Sigmoid colon (tissue), 6 donors: ENCODE measurements at regions not wholly inside any gene's neighbourhood (a gene's known extent, or its start where the extent isn't known, plus 50 kb on each side); places are given as distances from the start of the nearest gene placed in this dataset.
"Not testable (repeated sequence)": the region's sequence is repeated elsewhere in the genome, so short reads cannot be mapped to it uniquely, and the experiment has no call there.

Experiments used
- DNase-seq: peaks from one replicate; pipeline ENCODE4 v3.0.0-alpha.2; 2019
- H3K27ac ChIP-seq, 4 donors: fragments of 200-600 bp; sonication (generic); one replicate each; pipeline ENCODE4 v1.5.1; 2016 to 2019; ENCODE audit warnings: mild to moderate bottlenecking in 1 of 4
- H3K27me3 ChIP-seq, 3 donors: fragments of 200-600 bp; sonication (generic); one replicate each; pipeline ENCODE4 v1.5.1; 2019; ENCODE audit warnings: mild to moderate bottlenecking in 1 of 3
- H3K36me3 ChIP-seq, 4 donors: fragments of 200-600 bp; sonication (generic); one replicate each; pipeline ENCODE4 v1.5.1; 2016 to 2019
- H3K4me1 ChIP-seq, 4 donors: fragments of 200-600 bp; sonication (generic); one replicate each; pipeline ENCODE4 v1.5.1; 2017 to 2019
- H3K4me3 ChIP-seq, 4 donors: fragments of 200-600 bp; sonication (generic); one replicate each; pipeline ENCODE4 v1.5.1; 2017 to 2019; ENCODE audit warnings: mild to moderate bottlenecking in 2 of 4, moderate library complexity in 1 of 4
- H3K9me3 ChIP-seq, 4 donors: fragments of 200-600 bp in 3 of 4; sonication (generic) in 3 of 4; one replicate each; pipeline versions ENCODE4 v1.5.1 to v1.6.1; 2013 to 2019
- CTCF ChIP-seq, 4 experiments: fragments of 450-650 bp in 3 of 4; fragments of 200-600 bp in 1 of 4; IDR thresholded peaks; one replicate each; pipeline ENCODE4 v1.5.1; 2016 to 2019; ENCODE audit warnings: antibody characterized with exemption in 4 of 4, mild to moderate bottlenecking in 3 of 4, moderate library complexity in 2 of 4
- EP300 ChIP-seq, 4 donors: sonication (generic); formaldehyde crosslinking; IDR thresholded peaks; one replicate each; pipeline ENCODE4 v1.6.1; 2017; ENCODE audit warnings: antibody characterized with exemption in 4 of 4
- POLR2A ChIP-seq, 2 donors: fragments of 450-650 bp; IDR thresholded peaks; one replicate each; pipeline ENCODE4 v1.6.1; 2016; ENCODE audit warnings: antibody characterized with exemption in 2 of 2, mild to moderate bottlenecking in 2 of 2, moderate library complexity in 2 of 2
- POLR2AphosphoS5 ChIP-seq, 4 donors: sonication (generic); formaldehyde crosslinking; IDR thresholded peaks; one replicate each; pipeline ENCODE4 v1.6.1; 2017; ENCODE audit warnings: antibody characterized with exemption in 4 of 4
- WGBS, 2 donors: extraction: QIAGEN DNeasy Blood & Tissue Kit; methylation state at CpG; one replicate each; pipeline ENCODE4 v1.1.7; 2013; 5-methylcytosine and 5-hydroxymethylcytosine counted together
- intact Hi-C: fragments of 100-400 bp; cut with DNase I; formaldehyde crosslinking; loops from one replicate; pipeline ENCODE4 v1.15.1; 2023
- small RNA-seq, 3 donors: library from RNA; depleted of rRNA; stranded (forward); fragments of <200 nt; gene quantifications; one replicate each; pipeline ENCODE3, GENCODE V24; 2016
- donor health status: healthy with polysubstance abuse.
- donor health status: healthy.

GRCh38 chr15:75770131-75770530 is 57.5 kb upstream of the CSPG4 start:
- intact Hi-C loops: no loop called here
- 80 to 82% methylated on average over 3 of the region's 3 CpGs for WGBS, 2 donors
- Histone ChIP-seq H3K4me1 (no peaks in the 10 kb centered on the region), H3K4me3 (no peak overlapping the region), H3K9me3 (no peaks in the 10 kb centered on the region), H3K27me3 (no peaks in the 10 kb centered on the region), H3K36me3 (no peaks in the 10 kb centered on the region), H3K27ac (no peak overlapping the region)
- TF ChIP-seq POLR2AphosphoS5 (IDR thresholded peaks at IDR 0.05) (no peak), POLR2A (IDR thresholded peaks at IDR 0.05) (no peak)
- DNase-seq: no peak

GRCh38 chr15:75768526-75768925 is 55.9 kb upstream of the CSPG4 start:
- H3K4me1 ChIP-seq, H3K36me3 ChIP-seq, DNase-seq, intact Hi-C loops, H3K4me3 ChIP-seq, H3K9me3 ChIP-seq, H3K27me3 ChIP-seq, H3K27ac ChIP-seq: not testable (repeated sequence)
- WGBS, 2 donors: 88 to 92% methylated on average over 3 of the region's 3 CpGs

- intact Hi-C loops, H3K36me3 ChIP-seq, H3K4me3 ChIP-seq, H3K9me3 ChIP-seq, H3K27ac ChIP-seq, DNase-seq, H3K27me3 ChIP-seq, H3K4me1 ChIP-seq: not testable (repeated sequence)
- 91 to 94% methylated on average over 13 of the region's 13 CpGs for WGBS, 2 donors
Measured at GRCh38 chr15:75765551-75766305, 53.1 kb upstream of the CSPG4 start.

- intact Hi-C loops, DNase-seq, H3K4me1 ChIP-seq, H3K27ac ChIP-seq, H3K9me3 ChIP-seq, H3K4me3 ChIP-seq, H3K27me3 ChIP-seq, H3K36me3 ChIP-seq: not testable (repeated sequence)
- 90% methylated on average over 5 of the region's 5 CpGs for WGBS, 2 donors
Measured at GRCh38 chr15:75764845-75765550, 52.4 kb upstream of the CSPG4 start.

GRCh38 chr15:75763635-75764600 is 51.3 kb upstream of the CSPG4 start:
- H3K4me3 ChIP-seq, H3K36me3 ChIP-seq, H3K27me3 ChIP-seq, H3K27ac ChIP-seq, H3K9me3 ChIP-seq, DNase-seq, H3K4me1 ChIP-seq, intact Hi-C loops: not testable (repeated sequence)
- WGBS, 2 donors: 91 to 92% methylated on average over 14 of the region's 14 CpGs

GRCh38 chr15:75763137-75763611 is 50.5 kb upstream of the CSPG4 start:
- H3K9me3 ChIP-seq: no peaks in the 10 kb centered on the region
- TF ChIP-seq POLR2AphosphoS5 (IDR thresholded peaks at IDR 0.05) (no peak), POLR2A (IDR thresholded peaks at IDR 0.05) (no peak), CTCF (IDR thresholded peaks at IDR 0.05) (no peak), EP300 (IDR thresholded peaks at IDR 0.05) (no peak)
- H3K36me3 ChIP-seq: no peaks in the 10 kb centered on the region
- no peak for DNase-seq
- H3K4me3 ChIP-seq: no peak overlapping the region
- no peaks in the 10 kb centered on the region for H3K27me3 ChIP-seq
- H3K4me1 ChIP-seq: peaks cover 0 to 10% (median 7%) of the 10 kb centered on the region in 4 donors
- H3K27ac ChIP-seq: no peak overlapping the region
- 90 to 92% methylated on average over 8 of the region's 8 CpGs for WGBS, 2 donors
- intact Hi-C loops: no loop called here

Small RNA genes in the stretch of these regions (small RNA-seq; reads per million reads assigned to genes)
- gene RN7SL319P: 0 reads per million in 3 donors
